ENCODE measurements at regions not wholly inside any gene's neighbourhood (a gene's known extent, or its start where the extent isn't known, plus 50 kb on each side); places are given as distances from the start of the nearest gene placed in this dataset.

DNA sequence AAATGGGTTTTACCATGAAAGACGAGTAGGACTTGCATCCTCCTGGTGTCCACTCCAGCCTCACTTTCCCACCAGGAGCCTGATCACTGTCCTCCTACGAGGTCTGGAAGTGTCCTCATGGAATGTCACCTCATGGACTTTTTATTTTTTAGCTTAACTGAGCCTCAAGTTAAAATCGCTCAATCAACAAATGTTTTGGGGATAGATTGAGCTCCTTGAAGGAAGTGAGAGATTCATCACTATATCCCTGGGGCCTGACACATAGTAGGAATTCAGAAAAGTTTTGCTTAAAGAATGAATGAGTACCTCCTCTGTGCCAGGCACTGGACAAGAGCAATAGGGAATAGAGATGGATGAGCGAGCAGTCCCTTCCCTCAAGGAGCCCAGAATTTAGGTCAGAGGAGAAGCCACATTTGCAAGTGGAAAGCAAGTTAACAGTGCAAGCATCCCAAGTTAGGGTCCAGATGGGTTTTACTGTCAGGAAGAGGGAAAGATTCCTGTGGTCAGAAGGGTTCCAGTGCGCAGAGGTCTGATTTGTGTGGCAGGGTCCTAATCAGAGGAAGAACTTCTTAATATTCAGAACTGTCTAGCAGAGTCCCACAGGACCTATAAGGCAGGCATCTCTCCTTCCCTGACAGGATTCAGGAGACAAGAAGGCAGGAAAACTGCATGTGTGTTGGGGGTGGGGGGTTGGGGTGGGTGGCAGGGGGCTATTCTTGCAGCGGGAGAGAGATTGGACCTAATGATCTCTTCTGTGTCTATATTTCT is 67.0 kb downstream of the MYCN start:
- no peak for DNase-seq

DNA sequence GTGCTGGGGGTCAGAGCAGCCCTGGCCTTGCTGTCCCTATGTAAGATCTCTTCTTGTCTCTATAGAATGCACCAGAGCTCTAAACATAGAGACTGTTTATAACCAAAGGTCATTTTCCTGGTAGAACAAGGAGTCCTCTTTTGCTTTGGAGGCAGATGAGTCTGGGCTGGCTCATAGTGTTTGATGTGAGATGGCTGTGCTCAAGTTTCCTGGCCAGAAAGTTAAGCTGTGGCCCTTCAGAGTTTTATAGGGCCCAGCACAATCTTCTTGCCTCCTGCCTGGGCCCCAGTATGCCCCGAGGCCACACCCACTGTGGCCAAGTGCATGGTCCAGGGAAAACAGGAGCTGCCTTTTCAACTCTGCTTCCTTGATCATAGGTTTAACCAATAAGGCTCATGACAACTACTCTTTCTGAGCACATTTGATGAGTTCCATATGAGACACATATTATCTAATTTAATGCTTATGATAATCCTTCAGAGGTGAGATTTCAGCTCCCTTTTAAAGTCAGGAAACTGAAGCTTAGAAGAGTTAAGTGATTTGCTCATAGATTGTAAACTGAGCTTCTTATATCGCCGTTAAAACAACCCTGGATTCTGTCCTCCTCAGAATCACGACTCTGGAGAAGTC is 66.3 kb downstream of the MYCN start:
- DNase-seq = no peak

DNA sequence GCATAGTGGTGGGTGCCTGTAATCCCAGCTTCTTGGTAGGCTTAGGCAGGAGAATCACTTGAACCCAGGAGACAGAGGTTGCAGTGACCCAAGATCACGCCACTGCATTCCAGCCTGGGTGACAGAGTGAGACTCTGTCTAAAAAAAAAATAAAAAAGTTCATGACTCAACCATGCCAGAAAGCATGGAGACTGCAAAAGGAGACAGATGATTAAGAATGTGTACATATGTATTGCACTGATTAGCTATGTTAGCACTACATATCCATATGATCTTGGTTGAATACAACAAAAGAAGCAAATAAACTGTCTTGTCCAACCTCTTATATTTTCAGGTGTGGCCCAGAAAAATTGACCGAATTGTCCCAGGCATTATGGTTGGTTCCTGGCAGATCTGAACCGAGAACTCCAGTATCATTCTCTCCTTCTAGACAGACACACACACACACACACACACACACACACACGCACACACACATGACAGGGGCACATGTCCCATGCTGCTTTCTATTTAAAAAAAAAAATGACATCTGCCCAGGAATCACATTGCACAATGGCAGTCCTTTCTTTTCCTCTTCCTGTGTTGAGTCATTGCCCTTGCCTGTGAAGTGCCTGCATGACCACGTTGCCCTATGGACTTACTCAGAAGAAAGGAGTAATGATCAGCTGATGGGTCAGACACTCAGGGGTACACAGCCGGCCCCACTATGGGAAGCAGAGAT is 65.6 kb downstream of the MYCN start:
- no peak for DNase-seq

DNA sequence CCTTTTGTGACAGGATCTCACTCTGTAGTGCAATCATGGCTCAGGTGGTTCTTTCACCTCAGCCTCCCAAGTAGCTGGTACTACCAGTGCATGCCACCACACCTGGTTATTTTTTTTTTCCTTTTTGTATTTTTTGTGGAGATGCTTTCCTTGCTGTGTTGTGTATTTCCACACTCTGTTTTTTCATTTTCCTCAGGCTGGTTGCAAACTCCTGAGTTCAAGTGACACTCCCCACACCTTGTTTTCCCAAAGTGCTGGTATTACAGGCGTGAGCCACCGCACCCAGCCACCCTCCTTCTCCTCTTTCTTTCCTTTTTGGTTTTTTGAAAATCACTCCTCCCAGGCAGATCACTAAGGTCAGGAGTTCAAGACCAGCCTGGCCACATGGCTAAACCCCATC is 65.0 kb downstream of the MYCN start:
- DNase-seq = no peak

DNA sequence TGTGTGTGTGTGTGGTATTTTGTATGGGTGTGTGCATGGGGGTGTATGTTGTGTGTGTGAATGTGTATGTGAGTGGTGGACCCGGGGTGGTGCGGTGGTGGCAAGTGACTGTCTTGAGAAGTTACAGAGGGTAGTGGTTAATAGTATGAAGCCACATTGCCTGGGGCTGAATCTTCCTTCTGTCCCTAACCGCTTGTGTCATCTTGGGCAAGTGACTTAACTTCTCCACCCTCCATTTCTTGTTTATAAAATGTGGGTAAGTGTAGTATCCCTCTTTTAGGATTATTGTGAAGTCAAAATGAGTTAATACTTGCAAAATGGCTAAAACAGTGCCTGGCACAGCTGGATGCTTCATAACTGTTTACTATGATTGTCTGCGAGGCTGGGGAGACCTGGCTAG is 63.5 kb downstream of the MYCN start:
- DNase-seq = no peak

DNA sequence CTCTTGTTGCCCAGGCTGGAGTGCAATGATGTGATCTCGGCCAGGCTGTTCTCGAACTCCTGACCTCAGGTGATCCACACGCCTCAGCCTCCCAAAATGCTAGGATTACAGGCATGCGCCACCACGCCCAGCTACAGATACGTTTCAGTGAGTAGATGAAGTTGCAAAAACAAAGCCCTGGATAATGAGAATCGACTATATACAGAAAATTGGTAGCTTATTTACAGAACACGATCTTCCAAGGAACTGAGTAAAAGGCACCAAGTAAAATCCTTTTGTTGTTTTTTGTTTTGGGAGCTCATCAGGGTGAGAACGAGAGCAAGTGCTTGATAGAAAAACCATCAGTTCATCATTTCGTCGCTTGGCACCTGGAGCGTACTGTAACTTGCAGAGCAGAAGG is 62.8 kb downstream of the MYCN start:
- no peak for DNase-seq

DNA sequence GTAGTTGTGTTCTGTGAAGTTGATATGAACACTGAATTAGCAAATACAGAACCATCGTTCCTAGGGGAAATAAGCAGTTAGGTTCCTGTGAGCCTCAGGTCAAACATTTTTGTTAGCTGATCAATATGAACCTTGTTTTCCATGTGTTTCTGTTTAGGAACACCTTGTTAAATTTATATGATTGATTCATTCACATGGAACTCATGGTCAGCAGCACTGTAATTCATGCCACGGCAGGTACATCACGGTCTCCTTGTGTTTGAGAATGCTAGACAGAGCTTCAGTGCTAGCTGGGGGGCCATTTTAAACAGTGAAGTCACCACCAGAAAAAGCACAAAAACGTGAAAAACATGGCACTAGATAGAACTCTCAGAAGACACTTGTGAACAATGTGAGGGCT is 62.2 kb downstream of the MYCN start:
- no peak for DNase-seq

DNA sequence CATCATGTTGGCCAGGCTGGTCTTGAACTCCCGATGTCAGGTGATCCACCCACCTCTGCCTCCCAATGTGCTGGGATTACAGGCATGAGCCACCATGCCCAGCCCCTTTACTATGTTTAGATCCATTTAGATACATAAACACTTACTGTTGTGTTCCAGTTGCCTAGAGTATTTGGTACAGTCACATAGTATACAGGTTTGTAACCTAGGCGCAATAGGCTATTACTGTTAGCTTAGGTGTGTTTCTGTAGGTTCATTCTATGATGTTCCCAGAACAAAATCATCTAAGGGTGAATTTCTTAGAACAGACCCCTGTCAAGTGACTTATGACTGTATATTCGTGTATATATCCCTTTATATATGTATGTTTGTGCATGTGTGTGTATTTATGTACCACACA is 61.8 kb downstream of the MYCN start:
- DNase-seq = no peak

DNA sequence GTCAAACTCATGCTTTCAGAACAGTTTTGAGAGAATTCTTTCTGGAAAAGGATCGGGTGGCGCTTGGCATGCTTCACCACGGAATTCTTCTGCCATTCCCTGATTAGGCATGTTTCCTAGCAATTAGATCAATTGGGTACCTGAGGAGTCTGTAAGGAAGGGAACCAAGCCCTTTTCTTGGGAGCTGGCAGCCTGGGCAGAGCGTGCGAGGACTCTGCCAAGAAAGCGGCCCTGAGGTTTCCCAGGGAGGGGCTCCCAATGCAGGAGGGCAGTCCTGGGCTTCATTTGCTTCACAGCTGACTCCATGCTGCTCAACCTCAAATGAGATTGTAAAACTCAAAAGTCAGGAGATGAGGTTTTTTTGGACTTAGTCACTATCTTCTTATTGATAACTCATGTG is 60.3 kb downstream of the MYCN start:
- no peak for DNase-seq

DNA sequence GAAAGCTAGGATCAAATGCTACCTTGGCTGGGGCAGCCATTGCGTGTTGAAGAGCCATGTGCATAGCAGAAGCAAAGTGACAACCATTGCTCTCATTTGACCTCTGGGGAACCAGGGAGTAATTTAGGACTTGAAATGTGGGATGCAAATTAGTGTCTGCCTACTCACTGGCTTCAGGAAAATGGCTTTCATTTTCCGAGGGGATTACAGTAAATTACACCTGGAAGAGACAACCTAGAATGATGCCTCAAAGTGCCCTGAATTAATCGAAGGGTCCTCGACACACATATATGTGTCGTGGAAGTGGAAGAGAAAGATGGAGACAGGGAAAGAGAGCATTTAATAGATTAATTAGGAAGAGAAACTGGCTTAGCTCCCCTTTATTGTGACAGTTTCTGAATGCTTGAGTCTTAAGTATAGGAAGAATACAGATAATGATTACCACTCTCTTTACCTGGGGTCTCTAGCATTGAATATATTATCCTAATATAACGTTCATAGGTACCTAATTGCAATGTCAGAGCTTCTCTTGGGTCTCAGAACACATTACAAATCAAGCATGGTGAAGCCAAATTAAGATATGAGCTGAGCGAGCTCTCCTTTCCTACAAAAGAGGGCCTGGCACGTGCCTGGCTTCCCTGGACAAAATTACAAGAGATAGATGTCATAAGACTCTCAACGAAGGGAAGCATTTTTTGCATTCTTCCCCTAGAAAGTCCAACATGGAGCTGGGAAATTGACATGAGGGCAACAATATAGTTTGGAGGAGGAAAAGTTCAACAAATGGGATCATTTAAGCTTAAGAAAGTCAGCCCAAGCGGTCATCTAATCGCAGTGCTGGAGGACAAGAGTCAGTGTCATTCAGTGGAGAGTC is 59.5 kb downstream of the MYCN start:
- no peak for DNase-seq

DNA sequence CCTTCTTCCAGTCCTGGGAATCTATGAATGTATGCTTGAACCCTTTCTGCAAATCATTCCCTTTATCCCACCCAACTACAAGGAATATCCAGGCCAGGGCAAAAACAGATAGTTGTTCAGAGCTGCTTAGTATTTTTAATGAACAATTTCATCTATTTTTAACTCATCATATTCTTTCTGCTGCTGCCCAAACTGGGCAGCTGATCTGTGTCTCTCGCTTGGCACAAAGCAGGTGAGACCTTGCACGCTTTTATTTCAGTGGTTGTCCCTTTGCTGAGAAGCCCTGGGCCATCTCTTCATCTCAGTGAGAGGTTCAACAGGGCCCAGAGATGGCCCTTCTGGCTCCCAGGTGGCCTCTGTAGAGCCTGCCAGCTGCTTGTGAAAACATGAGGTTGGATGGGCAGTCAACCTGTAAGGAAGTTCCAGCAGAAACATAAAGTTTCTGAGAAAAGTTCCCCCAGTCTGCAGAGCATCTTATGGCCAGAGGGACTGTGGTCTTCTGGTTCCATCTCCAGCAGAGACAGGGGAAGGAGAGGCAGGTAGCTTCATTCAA is 57.5 kb downstream of the MYCN start:
- DNase-seq = no peak

DNA sequence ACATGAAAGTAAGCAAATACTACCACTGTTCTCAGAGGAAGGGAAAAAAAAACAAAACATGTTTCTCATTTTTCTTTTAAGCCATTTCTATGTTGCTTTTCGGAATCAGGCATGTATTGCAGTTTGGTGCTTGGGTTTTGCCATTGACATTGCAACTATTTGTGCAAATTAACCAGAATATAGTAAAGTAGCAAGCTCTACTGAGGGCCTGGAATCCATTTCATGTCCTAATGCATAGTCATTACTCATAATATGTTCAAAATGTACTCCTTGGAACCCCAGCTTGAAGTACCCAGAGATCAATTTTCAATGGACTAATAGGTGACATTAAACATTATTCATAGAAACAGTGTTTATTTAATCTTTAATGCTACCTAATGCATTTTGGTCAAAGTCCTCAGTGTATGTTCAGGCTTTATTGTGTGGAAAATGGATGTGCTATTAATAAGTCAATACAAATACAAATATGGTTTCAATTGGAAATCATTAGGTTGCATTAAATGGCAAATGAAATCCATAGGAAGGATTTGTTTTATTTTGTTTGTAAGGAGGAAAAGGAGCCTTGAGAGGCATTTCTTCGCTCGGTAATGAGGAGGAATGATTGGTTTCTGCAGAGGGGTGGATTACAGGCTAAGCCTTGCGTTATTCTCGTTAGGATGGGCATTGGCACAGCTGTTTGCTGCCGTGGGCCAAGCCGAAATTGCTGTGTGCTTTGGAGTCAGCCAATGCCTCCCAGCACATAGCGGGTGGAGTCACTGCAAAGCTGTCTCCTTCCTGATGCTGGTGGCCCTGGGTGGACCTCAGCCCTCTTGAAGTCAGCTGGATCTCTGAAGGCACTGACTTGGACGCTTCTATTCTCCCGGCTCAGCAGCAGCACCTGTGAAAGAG is 56.4 kb downstream of the MYCN start:
- no peak for DNase-seq

Data from GOT3 (cell line).